AG04449 (cell line): ENCODE measurements at regions not wholly inside any gene's neighbourhood (a gene's known extent, or its start where the extent isn't known, plus 50 kb on each side); places are given as distances from the start of the nearest gene placed in this dataset.

Experiments
- CTCF ChIA-PET: fragments of 350-600 bp; formaldehyde crosslinking; extraction: SDS; loops from one replicate; lab custom pipeline; 2021; ENCODE audit warnings: antibody characterized with exemption; lab: Yijun Ruan, JAX
- POLR2A ChIA-PET: fragments of 400-600, 350-600 bp; formaldehyde crosslinking; extraction: SDS; loops from one replicate; lab custom pipeline; 2020; ENCODE audit warnings: antibody characterized with exemption, inconsistent platforms; lab: Yijun Ruan, JAX
- DNase-seq: peaks from one replicate; pipeline ENCODE4 v3.0.0-alpha.2; 2010; ENCODE audit warnings: low read depth, low spot score
- H3K4me3 ChIP-seq: 2 replicates; pipeline ENCODE4 v1.5.1; 2011; ENCODE audit warnings: low read depth, mild to moderate bottlenecking, control low read depth, low read length
- TF ChIP-seq, protein P1 (sequence below): IDR thresholded peaks from one replicate; pipeline ENCODE4 v1.5.1; 2011; ENCODE audit warnings: mild to moderate bottlenecking, moderate library complexity, low read length, control low read depth, inconsistent platforms; ENCODE audit not compliant: insufficient read depth; ENCODE audit errors: missing control alignments

- TF ChIP-seq, protein P1, sequence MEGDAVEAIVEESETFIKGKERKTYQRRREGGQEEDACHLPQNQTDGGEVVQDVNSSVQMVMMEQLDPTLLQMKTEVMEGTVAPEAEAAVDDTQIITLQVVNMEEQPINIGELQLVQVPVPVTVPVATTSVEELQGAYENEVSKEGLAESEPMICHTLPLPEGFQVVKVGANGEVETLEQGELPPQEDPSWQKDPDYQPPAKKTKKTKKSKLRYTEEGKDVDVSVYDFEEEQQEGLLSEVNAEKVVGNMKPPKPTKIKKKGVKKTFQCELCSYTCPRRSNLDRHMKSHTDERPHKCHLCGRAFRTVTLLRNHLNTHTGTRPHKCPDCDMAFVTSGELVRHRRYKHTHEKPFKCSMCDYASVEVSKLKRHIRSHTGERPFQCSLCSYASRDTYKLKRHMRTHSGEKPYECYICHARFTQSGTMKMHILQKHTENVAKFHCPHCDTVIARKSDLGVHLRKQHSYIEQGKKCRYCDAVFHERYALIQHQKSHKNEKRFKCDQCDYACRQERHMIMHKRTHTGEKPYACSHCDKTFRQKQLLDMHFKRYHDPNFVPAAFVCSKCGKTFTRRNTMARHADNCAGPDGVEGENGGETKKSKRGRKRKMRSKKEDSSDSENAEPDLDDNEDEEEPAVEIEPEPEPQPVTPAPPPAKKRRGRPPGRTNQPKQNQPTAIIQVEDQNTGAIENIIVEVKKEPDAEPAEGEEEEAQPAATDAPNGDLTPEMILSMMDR, result no peak
- CTCF ChIA-PET, result no interaction called here
- no peak for DNase-seq
- H3K4me3 ChIP-seq, result no peak overlapping the region
- POLR2A ChIA-PET, result no interaction called here
Observed at GRCh38 chr15:91566141-91566540, 287.4 kb upstream of the SLCO3A1 start.

- ChIA-PET POLR2A (no interaction called here), CTCF (no interaction called here)
- H3K4me3 ChIP-seq, result no peak overlapping the region
- TF ChIP-seq, protein P1, result no peak
- DNase-seq, result no peak
Observed at GRCh38 chr15:91568036-91568435, 285.5 kb upstream of the SLCO3A1 start.

GRCh38 chr15:91572110-91572509 is 281.4 kb upstream of the SLCO3A1 start:
- POLR2A ChIA-PET, result no interaction called here
- no peak for DNase-seq

DNA sequence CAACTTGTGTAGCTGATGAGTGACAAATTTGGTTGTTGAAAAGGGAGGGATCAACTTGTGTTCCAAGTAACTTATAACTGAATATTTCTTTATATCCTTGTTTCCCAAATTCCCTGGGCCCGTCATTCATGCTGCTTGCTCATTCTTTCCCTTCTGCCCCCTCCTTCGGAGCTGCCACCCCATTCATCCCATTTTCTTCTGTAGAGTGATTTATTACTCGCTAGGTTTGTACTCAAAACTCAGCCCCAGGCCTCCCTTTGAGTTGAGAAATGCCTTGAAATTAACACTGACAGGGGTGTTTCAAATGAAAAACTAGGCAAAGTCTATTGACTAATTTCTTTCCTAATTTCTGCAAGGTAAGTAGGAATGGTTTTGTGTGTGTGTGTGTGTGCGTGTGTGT is 277.4 kb upstream of the SLCO3A1 start:
- no peak overlapping the region for H3K4me3 ChIP-seq
- POLR2A ChIA-PET, result no interaction called here
- TF ChIP-seq, protein P1, result no peak
- no peak for DNase-seq
- CTCF ChIA-PET, result no interaction called here

More at GRCh38 chr15:91572110-91572509, 281.4 kb upstream of the SLCO3A1 start:
- CTCF ChIA-PET, result no interaction called here
- TF ChIP-seq, protein P1, result no peak
- H3K4me3 ChIP-seq, result no peak overlapping the region

DNA sequence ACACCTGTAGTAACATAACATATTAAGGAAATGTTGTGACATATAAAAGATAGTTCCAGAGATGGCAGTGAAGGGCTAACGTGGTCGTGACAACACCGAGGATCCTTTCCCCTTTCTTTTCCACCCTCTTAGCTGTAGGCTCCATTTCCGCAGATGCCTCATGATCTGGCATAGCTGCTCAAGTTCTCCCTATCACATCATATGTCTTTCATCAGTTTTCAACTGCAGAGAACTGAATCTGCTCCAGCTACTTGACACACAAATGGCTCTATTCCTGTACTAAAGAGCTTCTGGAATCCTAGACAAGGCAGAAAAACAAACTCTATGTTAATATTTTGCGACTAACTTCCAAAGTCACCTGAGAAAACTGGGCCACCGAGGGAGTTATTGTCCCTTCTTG is 275.0 kb upstream of the SLCO3A1 start:
- ChIA-PET CTCF (no interaction called here), POLR2A (no interaction called here)
- H3K4me3 ChIP-seq, result no peak overlapping the region
- no peak for DNase-seq
- TF ChIP-seq, protein P1, result no peak

- ChIA-PET POLR2A (no interaction called here), CTCF (no interaction called here)
- no peak overlapping the region for H3K4me3 ChIP-seq
- no peak for DNase-seq
- TF ChIP-seq, protein P1, result no peak
Observed at GRCh38 chr15:91584895-91585294, 268.6 kb upstream of the SLCO3A1 start.

- TF ChIP-seq, protein P1, result no peak
- DNase-seq, result no peak
- no peak overlapping the region for H3K4me3 ChIP-seq
- ChIA-PET POLR2A (no interaction called here), CTCF (no interaction called here)
Observed at GRCh38 chr15:91586560-91586959, 266.9 kb upstream of the SLCO3A1 start.
